ENCODE measurements at regions not wholly inside any gene's neighbourhood (a gene's known extent, or its start where the extent isn't known, plus 50 kb on each side); places are given as distances from the start of the nearest gene placed in this dataset.
"Not testable (repeated sequence)": the region's sequence is repeated elsewhere in the genome, so short reads cannot be mapped to it uniquely, and the experiment has no call there.

- H3K27me3 ChIP-seq (replicated peaks; ENCODE audit: insufficient read depth); ATAC-seq (ENCODE audit: insufficient number of reproducible peaks, low FRiP score, low read depth); H3K9me3 ChIP-seq; H3K27ac ChIP-seq; H3K4me3 ChIP-seq; DNase-seq (ENCODE audit: low spot score); H3K4me1 ChIP-seq (ENCODE audit: control insufficient read depth in 1 of 2, low read depth in 2 of 2); H3K36me3 ChIP-seq: not testable (repeated sequence)
These were observed 1357.9 kb downstream of the CDH12 start for GRCh38 chr5:21495235-21495634.

- not testable (repeated sequence) for H3K36me3 ChIP-seq; H3K27me3 ChIP-seq (replicated peaks; ENCODE audit: insufficient read depth); H3K4me3 ChIP-seq; ATAC-seq (ENCODE audit: insufficient number of reproducible peaks, low FRiP score, low read depth); H3K9me3 ChIP-seq; H3K27ac ChIP-seq; DNase-seq (ENCODE audit: low spot score); H3K4me1 ChIP-seq (ENCODE audit: control insufficient read depth in 1 of 2, low read depth in 2 of 2)
These were observed 1359.1 kb downstream of the CDH12 start for GRCh38 chr5:21494033-21494432.

GRCh38 chr5:21491182-21491581 is 1362.0 kb downstream of the CDH12 start:
- not testable (repeated sequence) for H3K27me3 ChIP-seq (replicated peaks; ENCODE audit: insufficient read depth); H3K9me3 ChIP-seq; DNase-seq (ENCODE audit: low spot score); ATAC-seq (ENCODE audit: insufficient number of reproducible peaks, low FRiP score, low read depth); H3K4me1 ChIP-seq (ENCODE audit: control insufficient read depth in 1 of 2, low read depth in 2 of 2); H3K27ac ChIP-seq; H3K36me3 ChIP-seq; H3K4me3 ChIP-seq

DNA sequence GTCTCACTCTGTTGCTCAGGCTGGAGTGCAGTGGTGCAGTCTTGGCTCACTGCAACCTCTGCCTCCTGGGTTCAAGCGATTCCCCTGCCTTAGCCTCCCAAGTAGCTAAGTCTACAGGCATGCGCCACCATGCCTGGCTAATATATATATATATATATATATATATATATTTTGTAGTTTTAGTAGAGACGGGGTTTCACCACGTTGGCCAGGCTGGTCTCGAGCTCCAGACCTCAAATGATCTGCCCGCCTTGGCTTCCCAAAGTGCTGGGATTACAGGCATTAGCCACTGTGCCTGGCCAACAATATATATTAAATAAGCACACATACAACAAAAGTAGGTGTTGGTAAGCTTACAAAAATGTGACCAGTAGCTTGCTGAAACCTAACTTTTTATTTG is 1364.3 kb downstream of the CDH12 start:
- H3K4me1 ChIP-seq (ENCODE audit: control insufficient read depth in 1 of 2, low read depth in 2 of 2); H3K27ac ChIP-seq; DNase-seq (ENCODE audit: low spot score); H3K4me3 ChIP-seq; H3K27me3 ChIP-seq (replicated peaks; ENCODE audit: insufficient read depth); H3K9me3 ChIP-seq; H3K36me3 ChIP-seq; ATAC-seq (ENCODE audit: insufficient number of reproducible peaks, low FRiP score, low read depth): not testable (repeated sequence)

- not testable (repeated sequence) for H3K4me3 ChIP-seq; ATAC-seq (ENCODE audit: insufficient number of reproducible peaks, low FRiP score, low read depth); H3K36me3 ChIP-seq; H3K27me3 ChIP-seq (replicated peaks; ENCODE audit: insufficient read depth); DNase-seq (ENCODE audit: low spot score); H3K4me1 ChIP-seq (ENCODE audit: control insufficient read depth in 1 of 2, low read depth in 2 of 2); H3K9me3 ChIP-seq; H3K27ac ChIP-seq
These were observed 1367.6 kb downstream of the CDH12 start for GRCh38 chr5:21485458-21486000.

- DNase-seq (ENCODE audit: low spot score); H3K27ac ChIP-seq; ATAC-seq (ENCODE audit: insufficient number of reproducible peaks, low FRiP score, low read depth); H3K9me3 ChIP-seq; H3K4me1 ChIP-seq (ENCODE audit: control insufficient read depth in 1 of 2, low read depth in 2 of 2); H3K4me3 ChIP-seq; H3K27me3 ChIP-seq (replicated peaks; ENCODE audit: insufficient read depth); H3K36me3 ChIP-seq: not testable (repeated sequence)
These were observed 1368.7 kb downstream of the CDH12 start for GRCh38 chr5:21484498-21484889.

DNA sequence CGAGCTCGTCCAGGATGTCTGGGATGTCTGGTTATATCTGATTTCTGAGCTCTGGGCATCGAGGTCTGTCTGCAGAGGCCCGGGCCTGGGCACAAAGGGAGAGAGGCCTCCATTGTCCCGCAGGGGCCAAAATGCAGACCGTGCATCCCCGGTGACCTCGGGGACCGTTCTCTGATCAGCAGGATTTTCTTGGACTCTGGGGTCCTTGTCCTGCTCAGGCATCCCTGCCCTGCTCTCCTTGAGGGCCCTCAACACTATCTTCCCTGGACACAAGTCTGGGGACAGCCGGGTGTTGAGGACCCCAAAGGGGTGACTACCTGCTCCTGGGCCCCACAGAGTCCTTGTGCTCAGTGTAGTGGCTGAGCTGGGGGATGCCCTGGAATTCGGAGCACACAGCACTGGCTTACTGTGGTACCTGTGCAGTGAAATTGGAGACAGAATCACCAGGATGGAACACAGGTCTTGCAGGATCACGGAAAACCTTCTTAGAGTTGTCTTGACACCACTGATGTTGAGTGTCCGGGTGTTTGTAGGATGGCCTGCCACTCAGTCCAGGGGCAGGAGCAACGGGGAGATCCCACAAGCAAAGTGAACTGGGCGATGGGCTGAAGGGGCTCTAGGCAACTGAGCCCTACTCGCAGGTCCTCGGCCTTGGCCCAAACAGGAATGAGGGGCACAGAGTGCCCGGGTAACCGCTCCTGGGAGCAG is 1369.2 kb downstream of the CDH12 start:
- H3K9me3 ChIP-seq; H3K27ac ChIP-seq; H3K36me3 ChIP-seq; DNase-seq (ENCODE audit: low spot score); H3K4me3 ChIP-seq; H3K27me3 ChIP-seq (replicated peaks; ENCODE audit: insufficient read depth); ATAC-seq (ENCODE audit: insufficient number of reproducible peaks, low FRiP score, low read depth); H3K4me1 ChIP-seq (ENCODE audit: control insufficient read depth in 1 of 2, low read depth in 2 of 2): not testable (repeated sequence)

DNA sequence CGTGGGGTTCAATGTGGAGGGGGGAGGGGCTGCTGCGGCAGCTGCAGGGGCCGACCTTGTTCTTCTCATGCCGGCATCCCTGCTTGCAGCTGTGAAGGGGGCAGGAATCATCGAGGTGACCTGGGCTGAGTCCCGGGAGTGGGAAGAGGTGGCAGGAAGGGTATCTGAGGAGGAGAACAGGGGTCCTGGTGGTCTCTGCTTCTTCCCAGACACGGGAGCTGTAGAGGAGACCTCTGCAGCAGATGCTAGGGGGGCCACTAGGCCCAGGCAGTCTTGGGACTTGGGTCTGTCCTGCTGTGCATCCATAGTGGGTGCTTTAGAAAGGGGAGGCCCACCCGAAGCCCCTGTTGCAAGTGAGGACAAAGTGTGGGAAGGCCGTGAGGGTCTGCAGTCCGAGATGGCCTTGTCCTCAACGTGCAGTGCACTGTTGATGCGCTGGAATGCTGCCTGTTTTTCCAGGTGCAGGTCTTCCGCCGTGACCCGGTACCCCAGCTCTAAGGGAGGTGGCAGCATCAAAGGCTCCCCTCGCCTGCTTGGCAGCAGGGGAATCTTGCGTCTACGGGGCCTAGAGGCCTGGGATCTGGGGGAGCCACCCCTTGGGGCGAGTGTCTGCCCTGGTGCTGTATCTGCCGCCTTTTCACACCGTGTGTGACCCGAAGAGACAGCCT is 1370.0 kb downstream of the CDH12 start:
- ATAC-seq (ENCODE audit: insufficient number of reproducible peaks, low FRiP score, low read depth); H3K27me3 ChIP-seq (replicated peaks; ENCODE audit: insufficient read depth); H3K9me3 ChIP-seq; H3K27ac ChIP-seq; H3K4me3 ChIP-seq; DNase-seq (ENCODE audit: low spot score); H3K36me3 ChIP-seq; H3K4me1 ChIP-seq (ENCODE audit: control insufficient read depth in 1 of 2, low read depth in 2 of 2): not testable (repeated sequence)

- H3K9me3 ChIP-seq; DNase-seq (ENCODE audit: low spot score); H3K27me3 ChIP-seq (replicated peaks; ENCODE audit: insufficient read depth); ATAC-seq (ENCODE audit: insufficient number of reproducible peaks, low FRiP score, low read depth); H3K36me3 ChIP-seq; H3K4me3 ChIP-seq; H3K4me1 ChIP-seq (ENCODE audit: control insufficient read depth in 1 of 2, low read depth in 2 of 2); H3K27ac ChIP-seq: not testable (repeated sequence)
These were observed 1370.6 kb downstream of the CDH12 start for GRCh38 chr5:21482522-21482921.

GRCh38 chr5:21481320-21482270 is 1371.5 kb downstream of the CDH12 start:
- H3K4me1 ChIP-seq (ENCODE audit: control insufficient read depth in 1 of 2, low read depth in 2 of 2); H3K9me3 ChIP-seq; DNase-seq (ENCODE audit: low spot score); H3K4me3 ChIP-seq; H3K36me3 ChIP-seq; H3K27me3 ChIP-seq (replicated peaks; ENCODE audit: insufficient read depth); H3K27ac ChIP-seq; ATAC-seq (ENCODE audit: insufficient number of reproducible peaks, low FRiP score, low read depth): not testable (repeated sequence)

DNA sequence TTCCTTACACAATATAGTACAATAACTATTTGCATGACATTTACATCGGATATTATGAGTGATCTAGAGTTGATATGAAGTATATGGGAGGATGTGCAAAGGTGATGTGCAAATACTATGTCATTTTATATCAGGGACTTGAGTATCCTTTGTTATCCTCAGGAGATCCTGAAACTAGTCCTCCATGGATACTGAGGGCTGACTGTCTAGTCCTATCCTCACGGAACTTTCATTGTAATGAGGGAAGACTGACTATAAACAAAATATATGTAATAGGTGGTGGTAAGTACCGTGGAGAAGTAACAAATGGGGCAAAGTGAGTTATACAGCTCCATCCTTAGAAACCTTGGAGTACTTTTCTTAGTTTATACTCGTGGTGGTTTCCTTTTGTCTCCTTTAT is 1373.1 kb downstream of the CDH12 start:
- not testable (repeated sequence) for H3K27ac ChIP-seq; H3K4me3 ChIP-seq; DNase-seq (ENCODE audit: low spot score); H3K36me3 ChIP-seq; H3K9me3 ChIP-seq; ATAC-seq (ENCODE audit: insufficient number of reproducible peaks, low FRiP score, low read depth); H3K27me3 ChIP-seq (replicated peaks; ENCODE audit: insufficient read depth); H3K4me1 ChIP-seq (ENCODE audit: control insufficient read depth in 1 of 2, low read depth in 2 of 2)

DNA sequence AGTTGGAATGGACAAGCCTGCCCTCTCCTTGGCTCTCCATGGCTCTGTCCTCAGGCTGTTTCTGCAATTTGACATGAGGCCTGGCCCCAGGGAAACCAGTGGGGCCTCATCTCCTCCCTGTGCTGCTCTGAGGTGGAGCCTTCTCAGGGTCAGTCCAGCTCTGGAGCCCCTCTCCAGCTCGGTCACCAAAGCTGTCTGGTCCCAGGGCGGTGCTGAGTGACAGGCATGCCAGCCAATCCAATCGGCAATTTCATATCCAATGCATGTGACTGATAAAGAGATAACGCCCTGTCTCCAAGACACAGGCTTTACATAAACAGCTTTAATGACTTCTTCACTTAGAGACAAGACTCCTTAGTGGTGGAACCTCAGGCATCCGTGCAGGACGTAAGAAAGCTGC is 1379.2 kb downstream of the CDH12 start:
- not testable (repeated sequence) for ATAC-seq (ENCODE audit: insufficient number of reproducible peaks, low FRiP score, low read depth); H3K36me3 ChIP-seq; H3K4me1 ChIP-seq (ENCODE audit: control insufficient read depth in 1 of 2, low read depth in 2 of 2); H3K9me3 ChIP-seq; H3K27ac ChIP-seq; H3K27me3 ChIP-seq (replicated peaks; ENCODE audit: insufficient read depth); DNase-seq (ENCODE audit: low spot score); H3K4me3 ChIP-seq
